ENCODE measurements at regions not wholly inside any gene's neighbourhood (a gene's known extent, or its start where the extent isn't known, plus 50 kb on each side); places are given as distances from the start of the nearest gene placed in this dataset.
"Not testable (repeated sequence)": the region's sequence is repeated elsewhere in the genome, so short reads cannot be mapped to it uniquely, and the experiment has no call there.

GRCh38 chr4:124060261-124060918 lies 652.1 kb downstream of the ANKRD50 start:
- no peak overlapping the region for H3K9ac ChIP-seq (ENCODE audit: low read length)
- peak overlapping the region; percentile 71 for H3K27ac ChIP-seq (ENCODE audit: low read depth, low read length)
- no peaks in the 10 kb centered on the region for H3K27me3 ChIP-seq (ENCODE audit: control insufficient read depth, insufficient read depth, low read length)
- H3K4me3 ChIP-seq (ENCODE audit: low read length) = no peak overlapping the region
- H3K4me1 ChIP-seq (ENCODE audit: control insufficient read depth, insufficient read depth, low read length) = peaks cover 12% of the 10 kb centered on the region
- no peaks in the 10 kb centered on the region for H3K36me3 ChIP-seq (ENCODE audit: control insufficient read depth, insufficient read depth, low read length)

DNA sequence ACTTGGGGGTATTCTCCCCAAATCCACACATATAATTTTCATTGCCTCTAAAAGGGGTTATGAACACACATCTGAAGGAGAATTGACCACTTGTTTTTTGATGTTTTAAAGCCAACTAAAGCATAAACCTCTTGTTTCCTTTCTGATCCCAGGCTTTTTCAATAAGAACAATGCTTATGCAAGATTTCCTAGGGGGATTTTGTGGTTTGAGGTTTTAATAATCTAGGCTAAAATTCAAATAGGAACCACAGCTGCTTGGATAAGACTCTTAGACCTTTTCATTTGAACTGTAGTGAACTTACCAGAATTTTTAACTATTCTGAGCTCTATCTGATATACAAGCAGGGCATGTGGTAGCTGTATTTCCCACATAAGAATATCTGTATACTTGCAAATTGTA lies 651.1 kb downstream of the ANKRD50 start:
- Histone ChIP-seq H3K27ac (ENCODE audit: low read depth, low read length) (no peak overlapping the region), H3K9ac (ENCODE audit: low read length) (no peak overlapping the region), H3K4me3 (ENCODE audit: low read length) (no peak overlapping the region), H3K27me3 (ENCODE audit: control insufficient read depth, insufficient read depth, low read length) (no peaks in the 10 kb centered on the region), H3K4me1 (ENCODE audit: control insufficient read depth, insufficient read depth, low read length) (peaks cover 12% of the 10 kb centered on the region), H3K36me3 (ENCODE audit: control insufficient read depth, insufficient read depth, low read length) (no peaks in the 10 kb centered on the region)

DNA sequence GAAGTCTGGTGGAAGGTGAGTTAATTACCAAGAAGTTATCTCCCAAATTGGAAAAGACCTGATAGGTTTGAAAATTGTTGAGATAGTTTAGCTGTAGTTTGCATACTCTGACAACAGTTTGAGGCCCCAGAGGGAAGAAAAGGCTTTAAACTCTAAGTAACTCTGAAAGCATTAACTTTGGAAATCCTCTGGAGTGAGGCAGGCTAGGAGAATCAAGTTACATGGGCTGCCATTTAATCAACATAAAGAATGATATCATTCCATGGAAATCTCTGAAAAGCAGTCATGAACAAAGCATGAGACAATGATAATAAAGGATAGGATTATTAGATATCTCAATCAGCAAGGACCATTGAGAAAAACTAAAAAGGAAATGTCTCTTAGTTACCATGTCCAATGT lies 647.1 kb downstream of the ANKRD50 start:
- Histone ChIP-seq H3K27me3 (ENCODE audit: control insufficient read depth, insufficient read depth, low read length) (no peaks in the 10 kb centered on the region), H3K4me3 (ENCODE audit: low read length) (no peak overlapping the region), H3K27ac (ENCODE audit: low read depth, low read length) (no peak overlapping the region), H3K36me3 (ENCODE audit: control insufficient read depth, insufficient read depth, low read length) (no peaks in the 10 kb centered on the region), H3K4me1 (ENCODE audit: control insufficient read depth, insufficient read depth, low read length) (peaks cover 6% of the 10 kb centered on the region), H3K9ac (ENCODE audit: low read length) (no peak overlapping the region)

DNA sequence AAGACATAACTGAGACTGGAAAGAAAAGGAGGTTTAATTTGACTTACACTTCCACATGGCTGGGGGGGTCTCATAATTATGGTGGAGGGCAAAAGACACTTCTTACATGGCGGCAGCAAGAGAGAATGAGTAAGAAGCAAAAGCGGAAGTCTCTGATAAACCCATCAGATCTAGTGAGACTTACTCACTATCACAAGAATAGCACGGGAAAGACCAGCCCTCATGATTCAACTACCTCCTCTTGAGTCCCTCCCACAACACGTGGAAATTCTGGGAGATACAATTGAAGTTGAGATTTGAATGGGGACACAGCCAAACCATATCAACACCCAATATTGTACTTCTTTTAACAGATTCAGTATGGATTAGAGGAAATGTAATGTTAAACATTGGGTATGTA lies 646.6 kb downstream of the ANKRD50 start:
- Histone ChIP-seq H3K36me3 (ENCODE audit: control insufficient read depth, insufficient read depth, low read length) (no peaks in the 10 kb centered on the region), H3K27me3 (ENCODE audit: control insufficient read depth, insufficient read depth, low read length) (no peaks in the 10 kb centered on the region), H3K4me1 (ENCODE audit: control insufficient read depth, insufficient read depth, low read length) (peaks cover 1% of the 10 kb centered on the region), H3K27ac (ENCODE audit: low read depth, low read length) (no peak overlapping the region), H3K4me3 (ENCODE audit: low read length) (no peak overlapping the region), H3K9ac (ENCODE audit: low read length) (no peak overlapping the region)

DNA sequence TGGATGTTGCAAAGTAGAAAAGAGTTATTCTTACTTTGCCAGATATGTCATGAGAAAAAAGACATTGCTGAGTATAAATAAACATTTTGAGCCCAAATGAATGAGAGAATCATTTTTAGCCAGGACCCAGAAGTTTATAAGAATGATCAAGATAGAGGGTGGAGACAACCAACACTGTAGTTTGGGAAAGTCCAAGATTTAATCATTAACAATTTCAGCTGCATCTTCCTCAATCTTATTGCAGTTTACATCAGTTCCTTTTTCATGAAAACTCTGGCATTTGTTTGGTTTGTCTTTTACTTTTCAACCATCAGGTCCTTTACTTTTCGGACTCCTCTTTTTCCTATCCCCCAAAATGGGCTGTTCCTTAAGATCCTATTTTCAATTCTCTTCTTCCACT lies 645.9 kb downstream of the ANKRD50 start:
- H3K27ac ChIP-seq (ENCODE audit: low read depth, low read length) = no peak overlapping the region

GRCh38 chr4:124067046-124067445 lies 645.5 kb downstream of the ANKRD50 start:
- Histone ChIP-seq H3K36me3 (ENCODE audit: control insufficient read depth, insufficient read depth, low read length) (no peaks in the 10 kb centered on the region), H3K27me3 (ENCODE audit: control insufficient read depth, insufficient read depth, low read length) (no peaks in the 10 kb centered on the region), H3K9ac (ENCODE audit: low read length) (no peak overlapping the region), H3K4me1 (ENCODE audit: control insufficient read depth, insufficient read depth, low read length) (no peaks in the 10 kb centered on the region), H3K27ac (ENCODE audit: low read depth, low read length) (no peak overlapping the region), H3K4me3 (ENCODE audit: low read length) (no peak overlapping the region)

More for the DNA sequence above, 645.9 kb downstream of the ANKRD50 start:
- H3K9ac ChIP-seq (ENCODE audit: low read length) = no peak overlapping the region
- H3K36me3 ChIP-seq (ENCODE audit: control insufficient read depth, insufficient read depth, low read length) = no peaks in the 10 kb centered on the region
- no peaks in the 10 kb centered on the region for H3K27me3 ChIP-seq (ENCODE audit: control insufficient read depth, insufficient read depth, low read length)
- H3K4me1 ChIP-seq (ENCODE audit: control insufficient read depth, insufficient read depth, low read length) = no peaks in the 10 kb centered on the region
- H3K4me3 ChIP-seq (ENCODE audit: low read length) = no peak overlapping the region

DNA sequence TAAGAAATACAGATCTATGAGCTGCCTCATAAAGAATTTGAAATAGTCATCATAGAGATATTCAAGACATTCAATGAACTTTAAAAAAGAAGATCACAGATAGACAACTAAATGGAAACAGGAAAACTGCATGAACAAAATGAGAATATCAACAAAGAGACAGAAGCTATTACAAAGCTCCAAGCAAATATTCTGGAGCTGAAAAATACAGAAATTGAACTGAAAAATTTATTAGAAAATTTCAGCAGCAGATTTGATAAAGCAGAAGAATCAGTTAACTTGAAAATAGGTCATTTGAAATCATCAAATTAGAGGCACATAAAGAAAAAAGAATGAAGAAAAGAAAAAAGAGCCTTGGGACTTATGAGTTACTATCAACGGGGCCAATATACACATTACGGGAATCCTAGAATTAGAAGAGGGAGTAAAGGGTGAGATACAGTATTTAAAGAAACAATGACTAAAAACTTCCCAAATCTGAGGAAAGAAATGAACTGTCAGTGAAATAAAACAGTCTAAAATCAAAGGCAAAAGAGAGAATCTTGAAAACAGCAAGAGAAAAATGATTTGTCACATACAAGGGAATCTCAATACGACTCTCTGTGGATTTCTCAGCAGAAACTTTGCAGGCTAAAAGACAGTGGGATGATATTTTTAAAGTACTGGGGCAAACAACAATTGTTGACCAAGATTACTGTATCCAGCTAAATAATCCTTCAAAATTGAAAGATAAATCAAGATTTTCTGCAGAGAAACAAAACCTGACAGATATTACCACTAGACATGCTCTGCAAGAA lies 641.6 kb downstream of the ANKRD50 start:
- no peak overlapping the region for H3K27ac ChIP-seq (ENCODE audit: low read depth, low read length)
- H3K27me3 ChIP-seq (ENCODE audit: control insufficient read depth, insufficient read depth, low read length) = no peaks in the 10 kb centered on the region
- no peak overlapping the region for H3K9ac ChIP-seq (ENCODE audit: low read length)
- H3K36me3 ChIP-seq (ENCODE audit: control insufficient read depth, insufficient read depth, low read length) = no peaks in the 10 kb centered on the region
- no peak overlapping the region for H3K4me3 ChIP-seq (ENCODE audit: low read length)
- no peaks in the 10 kb centered on the region for H3K4me1 ChIP-seq (ENCODE audit: control insufficient read depth, insufficient read depth, low read length)

DNA sequence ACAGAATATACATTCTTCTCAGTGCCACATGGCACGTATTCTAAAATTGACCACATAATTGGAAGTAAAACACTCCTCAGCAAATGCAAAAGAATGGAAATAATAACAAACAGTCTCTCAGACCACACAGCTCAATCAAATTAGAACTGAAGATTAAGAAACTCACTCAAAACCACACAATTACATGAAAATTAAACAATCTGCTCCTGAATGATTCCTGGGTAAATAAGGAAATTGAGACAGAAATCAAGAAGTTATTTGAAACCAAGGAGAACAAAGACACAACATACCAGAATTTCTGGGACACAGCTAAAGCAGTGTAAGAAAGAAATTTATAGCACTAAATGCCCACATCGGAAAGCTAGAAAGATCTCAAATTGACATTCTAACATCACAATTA lies 637.3 kb downstream of the ANKRD50 start:
- H3K27ac ChIP-seq (ENCODE audit: low read depth, low read length); H3K27me3 ChIP-seq (ENCODE audit: control insufficient read depth, insufficient read depth, low read length); H3K4me1 ChIP-seq (ENCODE audit: control insufficient read depth, insufficient read depth, low read length); H3K9ac ChIP-seq (ENCODE audit: low read length); H3K36me3 ChIP-seq (ENCODE audit: control insufficient read depth, insufficient read depth, low read length); H3K4me3 ChIP-seq (ENCODE audit: low read length): not testable (repeated sequence)

DNA sequence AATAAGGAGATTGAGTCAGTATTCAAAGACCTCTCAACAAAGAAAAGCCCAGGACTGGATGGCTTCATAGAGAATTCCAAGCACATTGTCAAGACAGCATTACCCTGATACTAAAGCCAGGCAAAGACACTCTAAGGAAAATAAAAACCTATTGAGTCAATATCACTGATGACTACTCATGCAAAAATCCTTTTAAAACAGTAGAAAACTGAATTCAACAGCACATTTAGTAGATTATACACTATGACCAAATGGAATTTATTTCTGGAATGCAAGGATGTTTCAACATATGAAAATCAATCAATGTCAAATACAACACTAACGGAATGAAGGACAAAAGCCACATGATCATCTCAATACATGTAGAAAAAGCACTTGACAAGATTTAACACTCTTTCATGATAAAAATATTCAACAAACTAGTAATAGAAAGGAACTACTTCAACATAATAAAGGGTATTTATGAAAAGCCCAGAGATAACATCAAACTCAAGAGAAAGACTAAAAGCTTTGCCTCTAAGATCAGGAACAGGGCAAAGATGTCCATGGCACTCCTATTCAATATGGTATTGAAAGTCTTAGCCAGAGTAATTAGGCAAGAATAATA lies 633.3 kb downstream of the ANKRD50 start:
- Histone ChIP-seq H3K27me3 (ENCODE audit: control insufficient read depth, insufficient read depth, low read length) (no peaks in the 10 kb centered on the region), H3K9ac (ENCODE audit: low read length) (no peak overlapping the region), H3K4me3 (ENCODE audit: low read length) (no peak overlapping the region), H3K27ac (ENCODE audit: low read depth, low read length) (no peak overlapping the region), H3K4me1 (ENCODE audit: control insufficient read depth, insufficient read depth, low read length) (no peaks in the 10 kb centered on the region), H3K36me3 (ENCODE audit: control insufficient read depth, insufficient read depth, low read length) (no peaks in the 10 kb centered on the region)

- Histone ChIP-seq H3K27ac (ENCODE audit: low read depth, low read length) (no peak overlapping the region), H3K27me3 (ENCODE audit: control insufficient read depth, insufficient read depth, low read length) (no peaks in the 10 kb centered on the region), H3K36me3 (ENCODE audit: control insufficient read depth, insufficient read depth, low read length) (no peaks in the 10 kb centered on the region), H3K4me3 (ENCODE audit: low read length) (no peak overlapping the region), H3K9ac (ENCODE audit: low read length) (no peak overlapping the region), H3K4me1 (ENCODE audit: control insufficient read depth, insufficient read depth, low read length) (no peaks in the 10 kb centered on the region)
Observed at GRCh38 chr4:124083711-124084110, 628.8 kb downstream of the ANKRD50 start.

- no peak overlapping the region for H3K4me3 ChIP-seq (ENCODE audit: low read length)
- H3K27ac ChIP-seq (ENCODE audit: low read depth, low read length) = no peak overlapping the region
- no peaks in the 10 kb centered on the region for H3K36me3 ChIP-seq (ENCODE audit: control insufficient read depth, insufficient read depth, low read length)
- no peak overlapping the region for H3K9ac ChIP-seq (ENCODE audit: low read length)
- no peaks in the 10 kb centered on the region for H3K4me1 ChIP-seq (ENCODE audit: control insufficient read depth, insufficient read depth, low read length)
- H3K27me3 ChIP-seq (ENCODE audit: control insufficient read depth, insufficient read depth, low read length) = no peaks in the 10 kb centered on the region
Observed at GRCh38 chr4:124085561-124086180, 626.9 kb downstream of the ANKRD50 start.

GRCh38 chr4:124090021-124090420 lies 622.5 kb downstream of the ANKRD50 start:
- Histone ChIP-seq H3K4me3 (ENCODE audit: low read length) (no peak overlapping the region), H3K27ac (ENCODE audit: low read depth, low read length) (no peak overlapping the region), H3K36me3 (ENCODE audit: control insufficient read depth, insufficient read depth, low read length) (no peaks in the 10 kb centered on the region), H3K27me3 (ENCODE audit: control insufficient read depth, insufficient read depth, low read length) (no peaks in the 10 kb centered on the region), H3K9ac (ENCODE audit: low read length) (no peak overlapping the region), H3K4me1 (ENCODE audit: control insufficient read depth, insufficient read depth, low read length) (no peaks in the 10 kb centered on the region)
